Nephron progenitor cell (in vitro differentiated cells): ENCODE measurements at regions not wholly inside any gene's neighbourhood (a gene's known extent, or its start where the extent isn't known, plus 50 kb on each side); places are given as distances from the start of the nearest gene placed in this dataset.

Source experiments
- DNase-seq: peaks from one replicate; pipeline ENCODE4 v3.0.0; 2021
- H3K27ac Mint-ChIP-seq: 2 replicates; pipeline ENCODE4 v1.8.0; 2021; ENCODE audit warnings: mild to moderate bottlenecking, moderate library complexity, mixed read lengths
- H3K27me3 Mint-ChIP-seq: 2 replicates; pipeline ENCODE4 v1.8.0; 2021; ENCODE audit warnings: mild to moderate bottlenecking, low read depth, mixed read lengths; ENCODE audit not compliant: poor library complexity
- H3K36me3 Mint-ChIP-seq: 2 replicates; pipeline ENCODE4 v1.8.0; 2021; ENCODE audit warnings: low read depth, mixed read lengths
- H3K4me1 Mint-ChIP-seq: 2 replicates; pipeline ENCODE4 v1.8.0; 2021; ENCODE audit warnings: mixed read lengths
- H3K4me3 Mint-ChIP-seq: 2 replicates; pipeline ENCODE4 v1.8.0; 2021; ENCODE audit warnings: mild to moderate bottlenecking, moderate library complexity, mixed read lengths
- H3K9me3 Mint-ChIP-seq: 2 replicates; pipeline ENCODE4 v1.8.0; 2021; ENCODE audit warnings: mild to moderate bottlenecking, moderate library complexity, mixed read lengths
- TF ChIP-seq, protein P1 (sequence below): fragments of 200-600 bp; sonication (generic); IDR thresholded peaks from 2 replicates; pipeline ENCODE4 v1.5.0; 2021; ENCODE audit warnings: antibody characterized with exemption

DNA sequence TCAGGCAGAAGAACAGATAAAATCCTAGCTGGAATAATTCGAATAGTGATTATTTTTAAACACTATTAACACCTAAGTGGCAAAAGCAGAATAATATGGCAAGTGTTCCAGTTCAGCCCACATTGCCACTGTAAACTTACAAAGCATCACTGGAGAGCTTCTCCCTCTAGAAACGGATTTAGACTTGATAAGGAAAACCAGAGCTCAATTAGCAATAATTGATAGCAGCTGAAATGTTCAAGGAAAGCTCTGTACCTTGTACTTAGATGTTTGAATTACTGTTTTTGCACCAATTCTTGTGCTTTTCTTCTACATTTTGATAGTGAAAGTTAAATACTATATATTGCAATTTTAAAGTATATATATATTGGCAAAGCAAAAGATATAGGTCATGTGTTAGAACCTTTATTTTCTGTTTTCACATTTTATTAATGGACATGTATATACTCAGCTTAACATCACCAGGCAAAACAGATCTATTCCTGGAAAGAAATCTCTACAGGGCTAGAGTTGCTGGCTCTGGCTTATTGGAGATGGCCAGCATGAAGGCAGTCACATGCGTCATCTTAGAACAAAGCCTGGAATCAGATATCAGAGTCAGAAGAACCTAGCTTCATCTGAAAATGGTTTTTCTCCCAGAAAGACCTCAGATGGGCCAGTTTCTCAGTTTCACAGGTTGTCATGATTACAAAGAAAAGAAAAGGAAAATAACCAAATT, 149.1 kb upstream of the CTAGE1 start:
- no peaks in the 10 kb centered on the region for H3K4me1 Mint-ChIP-seq
- H3K27ac Mint-ChIP-seq: no peak overlapping the region
- H3K36me3 Mint-ChIP-seq: no peaks in the 10 kb centered on the region
- H3K9me3 Mint-ChIP-seq: no peaks in the 10 kb centered on the region
- H3K27me3 Mint-ChIP-seq: peaks cover 77% of the 10 kb centered on the region
- H3K4me3 Mint-ChIP-seq: no peak overlapping the region
- TF ChIP-seq, protein P1, sequence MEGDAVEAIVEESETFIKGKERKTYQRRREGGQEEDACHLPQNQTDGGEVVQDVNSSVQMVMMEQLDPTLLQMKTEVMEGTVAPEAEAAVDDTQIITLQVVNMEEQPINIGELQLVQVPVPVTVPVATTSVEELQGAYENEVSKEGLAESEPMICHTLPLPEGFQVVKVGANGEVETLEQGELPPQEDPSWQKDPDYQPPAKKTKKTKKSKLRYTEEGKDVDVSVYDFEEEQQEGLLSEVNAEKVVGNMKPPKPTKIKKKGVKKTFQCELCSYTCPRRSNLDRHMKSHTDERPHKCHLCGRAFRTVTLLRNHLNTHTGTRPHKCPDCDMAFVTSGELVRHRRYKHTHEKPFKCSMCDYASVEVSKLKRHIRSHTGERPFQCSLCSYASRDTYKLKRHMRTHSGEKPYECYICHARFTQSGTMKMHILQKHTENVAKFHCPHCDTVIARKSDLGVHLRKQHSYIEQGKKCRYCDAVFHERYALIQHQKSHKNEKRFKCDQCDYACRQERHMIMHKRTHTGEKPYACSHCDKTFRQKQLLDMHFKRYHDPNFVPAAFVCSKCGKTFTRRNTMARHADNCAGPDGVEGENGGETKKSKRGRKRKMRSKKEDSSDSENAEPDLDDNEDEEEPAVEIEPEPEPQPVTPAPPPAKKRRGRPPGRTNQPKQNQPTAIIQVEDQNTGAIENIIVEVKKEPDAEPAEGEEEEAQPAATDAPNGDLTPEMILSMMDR: no peak
- DNase-seq: no peak

DNA sequence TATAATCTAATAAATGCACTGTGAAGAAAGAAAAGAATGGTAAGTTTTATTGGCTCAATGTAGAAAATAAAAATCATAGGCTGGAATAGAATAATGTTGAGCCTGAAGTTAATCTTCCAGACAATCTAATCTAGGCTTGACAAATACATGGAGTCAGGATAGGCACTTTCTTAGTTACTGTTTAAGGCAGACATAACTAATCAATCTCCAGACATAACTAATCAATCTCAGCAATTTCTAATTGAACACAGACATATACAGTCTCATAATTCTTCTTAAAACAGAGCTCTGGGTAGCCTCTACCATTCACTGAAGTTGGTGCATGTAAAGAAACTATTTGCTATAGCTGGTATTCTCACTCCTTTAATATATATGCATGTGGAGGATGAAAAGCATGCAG, 150.1 kb upstream of the CTAGE1 start:
- H3K27ac Mint-ChIP-seq: no peak overlapping the region
- H3K27me3 Mint-ChIP-seq: peaks cover 68% of the 10 kb centered on the region
- no peak for DNase-seq
- H3K36me3 Mint-ChIP-seq: no peaks in the 10 kb centered on the region
- no peak overlapping the region for H3K4me3 Mint-ChIP-seq
- H3K4me1 Mint-ChIP-seq: no peaks in the 10 kb centered on the region
- TF ChIP-seq, protein P1: no peak
- no peaks in the 10 kb centered on the region for H3K9me3 Mint-ChIP-seq

DNA sequence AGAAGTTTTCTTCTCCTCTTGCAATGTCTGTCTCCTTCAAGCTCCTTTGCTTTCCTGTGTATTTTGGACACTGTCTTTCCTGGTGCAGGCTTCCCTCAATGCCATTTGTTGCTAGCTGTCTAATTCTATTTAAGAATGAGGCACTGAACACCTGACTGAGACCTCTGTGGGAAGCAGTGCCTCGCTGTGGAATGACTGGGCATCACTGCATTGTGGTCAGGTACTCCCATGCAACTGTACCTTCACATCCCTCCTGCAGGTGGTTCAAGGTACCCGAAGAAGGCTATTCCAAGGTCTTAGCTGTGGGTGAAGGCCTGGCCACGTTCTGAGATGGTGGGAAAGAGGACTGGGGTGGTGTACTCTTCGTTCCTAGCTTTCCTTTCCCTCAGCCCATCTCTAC, 152.8 kb upstream of the CTAGE1 start:
- Mint-ChIP-seq H3K9me3 (peaks cover 3% of the 10 kb centered on the region), H3K27me3 (peaks cover 45% of the 10 kb centered on the region), H3K4me3 (no peak overlapping the region), H3K4me1 (no peaks in the 10 kb centered on the region), H3K27ac (peak overlapping the region; percentile 25), H3K36me3 (no peaks in the 10 kb centered on the region)
- TF ChIP-seq, protein P1: no peak
- DNase-seq: no peak

DNA sequence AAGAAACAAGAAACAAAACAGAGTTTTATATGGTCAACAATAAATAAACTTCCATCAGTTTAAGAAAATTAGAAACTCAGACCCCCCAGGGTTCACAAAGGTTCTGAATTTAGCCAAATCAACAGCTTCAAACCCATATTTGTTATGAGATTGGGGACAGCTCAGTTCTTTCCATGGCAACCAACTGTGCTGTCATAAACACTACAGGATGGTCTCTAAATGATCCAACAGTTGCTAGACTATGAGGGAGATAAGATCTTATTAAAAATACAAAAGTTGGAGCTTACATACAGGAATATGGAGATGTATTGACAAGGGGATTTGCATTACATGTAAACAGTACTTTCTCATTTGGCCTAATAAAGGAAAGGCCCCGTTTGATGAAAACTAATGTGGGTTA, 154.6 kb upstream of the CTAGE1 start:
- H3K27me3 Mint-ChIP-seq: peaks cover 35% of the 10 kb centered on the region
- no peaks in the 10 kb centered on the region for H3K4me1 Mint-ChIP-seq
- TF ChIP-seq, protein P1: no peak
- H3K9me3 Mint-ChIP-seq: peaks cover 3% of the 10 kb centered on the region
- no peak overlapping the region for H3K4me3 Mint-ChIP-seq
- DNase-seq: no peak
- no peak overlapping the region for H3K27ac Mint-ChIP-seq
- H3K36me3 Mint-ChIP-seq: no peaks in the 10 kb centered on the region

DNA sequence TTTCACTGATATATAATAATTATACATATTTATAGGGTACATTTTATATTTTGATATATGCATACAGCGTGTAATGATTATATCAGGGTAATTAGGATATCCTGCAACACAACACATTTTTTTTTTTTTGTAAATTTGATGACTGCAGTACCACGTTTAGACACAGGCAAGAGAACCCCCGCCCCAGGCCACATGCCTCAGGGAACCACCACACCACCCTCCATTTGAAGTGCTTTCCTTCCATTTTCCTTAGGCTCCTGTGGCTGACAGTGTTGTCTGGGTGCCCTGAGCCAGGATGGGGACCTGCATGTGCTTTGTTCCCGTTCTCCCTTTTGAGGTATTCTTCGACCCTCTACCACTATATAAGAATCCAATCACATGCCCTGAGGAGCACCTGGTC, 161.6 kb upstream of the CTAGE1 start:
- DNase-seq: no peak
- TF ChIP-seq, protein P1: no peak
- H3K27ac Mint-ChIP-seq: no peak overlapping the region
- no peak overlapping the region for H3K4me3 Mint-ChIP-seq
- no peaks in the 10 kb centered on the region for H3K4me1 Mint-ChIP-seq
- H3K27me3 Mint-ChIP-seq: peaks cover 7% of the 10 kb centered on the region
- H3K9me3 Mint-ChIP-seq: peaks cover 3% of the 10 kb centered on the region
- no peaks in the 10 kb centered on the region for H3K36me3 Mint-ChIP-seq

DNA sequence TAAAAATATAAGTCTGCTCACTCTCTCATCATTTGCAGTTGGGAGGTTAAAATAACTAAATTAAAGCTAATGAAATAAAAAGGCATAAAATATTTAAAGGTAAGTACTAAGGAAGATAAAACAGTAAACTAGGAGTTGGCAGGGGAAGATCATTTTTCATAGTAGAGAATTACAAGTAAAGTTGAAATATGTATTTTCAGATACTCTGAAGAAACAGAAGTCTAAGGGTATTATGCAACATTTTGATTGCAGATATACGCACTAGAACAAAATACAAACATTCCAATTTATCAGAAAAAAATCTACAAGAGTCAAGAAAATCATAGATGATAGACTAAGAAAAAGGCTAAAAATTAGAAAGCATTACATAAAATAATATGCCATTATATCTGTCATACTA, 167.6 kb upstream of the CTAGE1 start:
- Mint-ChIP-seq H3K27me3 (peaks cover 23% of the 10 kb centered on the region), H3K27ac (no peak overlapping the region), H3K9me3 (no peaks in the 10 kb centered on the region), H3K4me1 (no peaks in the 10 kb centered on the region), H3K36me3 (no peaks in the 10 kb centered on the region), H3K4me3 (no peak overlapping the region)
- no peak for DNase-seq
- TF ChIP-seq, protein P1: no peak
